ENCODE measurements at regions not wholly inside any gene's neighbourhood (a gene's known extent, or its start where the extent isn't known, plus 50 kb on each side); places are given as distances from the start of the nearest gene placed in this dataset.

GRCh38 chr1:3954170-3955169 lies 54.4 kb upstream of the C1orf174 start:
- no peak overlapping the region for H3K4me3 ChIP-seq (ENCODE audit: low read depth, low read length)
- DNase-seq (ENCODE audit: low read depth): no peak
- TF ChIP-seq CTCF (conservative IDR thresholded peaks at IDR 0.05; ENCODE audit: low read depth, low read length): no peak

GRCh38 chr1:3955196-3955772 lies 55.2 kb upstream of the C1orf174 start:
- H3K4me3 ChIP-seq (ENCODE audit: low read depth, low read length): no peak overlapping the region
- DNase-seq (ENCODE audit: low read depth): no peak
- TF ChIP-seq CTCF (conservative IDR thresholded peaks at IDR 0.05; ENCODE audit: low read depth, low read length): no peak

GRCh38 chr1:3956527-3957170 lies 56.6 kb upstream of the C1orf174 start:
- DNase-seq (ENCODE audit: low read depth): no peak
- H3K4me3 ChIP-seq (ENCODE audit: low read depth, low read length): no peak overlapping the region
- TF ChIP-seq CTCF (conservative IDR thresholded peaks at IDR 0.05; ENCODE audit: low read depth, low read length): no peak

GRCh38 chr1:3959361-3959760 lies 59.3 kb upstream of the C1orf174 start:
- TF ChIP-seq CTCF (conservative IDR thresholded peaks at IDR 0.05; ENCODE audit: low read depth, low read length): no peak
- no peak for DNase-seq (ENCODE audit: low read depth)

GRCh38 chr1:3963554-3963953 lies 63.5 kb upstream of the C1orf174 start:
- no peak for TF ChIP-seq CTCF (conservative IDR thresholded peaks at IDR 0.05; ENCODE audit: low read depth, low read length)
- no peak overlapping the region for H3K4me3 ChIP-seq (ENCODE audit: low read depth, low read length)
- no peak for DNase-seq (ENCODE audit: low read depth)

More at GRCh38 chr1:3959361-3959760, 59.3 kb upstream of the C1orf174 start:
- H3K4me3 ChIP-seq (ENCODE audit: low read depth, low read length): no peak overlapping the region

GRCh38 chr1:3965693-3966092 lies 65.6 kb upstream of the C1orf174 start:
- H3K4me3 ChIP-seq (ENCODE audit: low read depth, low read length): no peak overlapping the region
- DNase-seq (ENCODE audit: low read depth): no peak
- TF ChIP-seq CTCF (conservative IDR thresholded peaks at IDR 0.05; ENCODE audit: low read depth, low read length): no peak

Measured in choroid plexus epithelial cell (primary cell).